Heart left ventricle (tissue), 16 donors: ENCODE measurements at regions not wholly inside any gene's neighbourhood (a gene's known extent, or its start where the extent isn't known, plus 50 kb on each side); places are given as distances from the start of the nearest gene placed in this dataset.

Experiments
- ATAC-seq, 4 donors: fragments of 200-7000 bp; cut with Tn5 transposase; one replicate each; pipeline ENCODE4 v1.9.1; 2020 to 2022; ENCODE audit warnings: moderate library complexity in 4 of 4, mild to moderate bottlenecking in 3 of 4, moderate number of reproducible peaks in 1 of 4
- DNase-seq, 5 donors: peaks; one replicate each; pipeline ENCODE4 v3.0.0-alpha.2; 2020
- H3K27ac ChIP-seq, 12 donors: fragments of 200-600 bp; sonication (generic) in 4 of 12; one replicate each; pipeline versions ENCODE4 v1.5.0 to v1.8.0; 2016 to 2022; ENCODE audit warnings: mild to moderate bottlenecking in 2 of 12
- H3K27me3 ChIP-seq, 9 donors: fragments of 200-600 bp; sonication (generic) in 2 of 9; one replicate each; pipeline versions ENCODE4 v1.5.1 to v1.8.0; 2016 to 2022; ENCODE audit warnings: mild to moderate bottlenecking in 3 of 9
- H3K36me3 ChIP-seq, 9 donors: fragments of 200-600 bp; sonication (generic) in 2 of 9; one replicate each; pipeline versions ENCODE4 v1.5.0 to v1.8.0; 2018 to 2022; ENCODE audit warnings: mild to moderate bottlenecking in 2 of 9
- H3K4me1 ChIP-seq, 12 donors: fragments of 200-600 bp; sonication (generic) in 4 of 12; one replicate each; pipeline versions ENCODE4 v1.5.0 to v1.8.0; 2016 to 2022; ENCODE audit warnings: mild to moderate bottlenecking in 3 of 12
- H3K4me3 ChIP-seq, 12 donors: fragments of 200-600 bp; sonication (generic) in 4 of 12; one replicate each; pipeline versions ENCODE4 v1.5.0 to v1.8.0; 2017 to 2022; ENCODE audit warnings: mild to moderate bottlenecking in 9 of 12, moderate library complexity in 4 of 12
- H3K9me3 ChIP-seq, 12 donors: fragments of 200-600 bp; sonication (generic) in 4 of 12; one replicate each; pipeline versions ENCODE4 v1.5.0 to v1.8.0; 2016 to 2022; ENCODE audit warnings: mild to moderate bottlenecking in 1 of 12
- POLR2A ChIP-seq, 2 donors: fragments of 450-650 bp; IDR thresholded peaks; one replicate each; pipeline ENCODE4 v1.6.1; 2017; ENCODE audit warnings: antibody characterized with exemption in 2 of 2, mild to moderate bottlenecking in 2 of 2, moderate library complexity in 2 of 2
- WGBS, 4 donors: extraction: QIAGEN DNeasy Blood & Tissue Kit in 2 of 4; methylation state at CpG; one replicate each; pipeline versions ENCODE4 v1.1.5 to v1.1.7; 2013 to 2018; 5-methylcytosine and 5-hydroxymethylcytosine counted together
- intact Hi-C, 10 donors: fragments of 100-400 bp; cut with DNase I; formaldehyde crosslinking; loops; one replicate each; pipeline versions ENCODE4 v1.11.1 to v1.14.2; 2022
- TF ChIP-seq, protein P1 (sequence below), 12 donors: fragments of 200-600 bp; sonication (generic) in 4 of 12; IDR thresholded peaks; one replicate each; pipeline versions ENCODE4 v1.5.0 to v1.8.0; 2018 to 2022; ENCODE audit warnings: antibody characterized with exemption in 12 of 12, mild to moderate bottlenecking in 5 of 12
- donor health status: ischemic (EF 13 %, LVEDD 7.1; RV severe dilation, severe dysfunction).
- donor health status: healthy with polysubstance abuse.
- donor health status: DM: no; HTN: yes; CAD: no.
- donor health status: DM: no; HTN: no; CAD: no.
- donor health status: ischemic (EF 25% LVEDD 6.9; RV normal size, moderate dysfunction).
- donor health status: ischemic (EF 25% LVEDD 5.7; RV mildly dilated, moderate dysfunction).
- donor health status: healthy.
- donor health status: DM: yes; HTN: yes; CAD: no.
- donor health status: ischemic (EF 35%, LVEDD 5.7; RV mildly dilated, moderate dysfunction).
- donor health status: nonischemic (EF 11% LVEDD 7.7; RV severe dilation, severe dysfunction).
- donor health status: DM: yes; HTN: yes; CAD: no.
- donor health status: PGD.
- donor health status: ischemic (EF 29% LVEDD 5.4; RV normal size, mild dysfunction).
- donor health status: nonischemic (EF 23%, LVEDD 6.1; RV moderate dilation, normal function).

DNA sequence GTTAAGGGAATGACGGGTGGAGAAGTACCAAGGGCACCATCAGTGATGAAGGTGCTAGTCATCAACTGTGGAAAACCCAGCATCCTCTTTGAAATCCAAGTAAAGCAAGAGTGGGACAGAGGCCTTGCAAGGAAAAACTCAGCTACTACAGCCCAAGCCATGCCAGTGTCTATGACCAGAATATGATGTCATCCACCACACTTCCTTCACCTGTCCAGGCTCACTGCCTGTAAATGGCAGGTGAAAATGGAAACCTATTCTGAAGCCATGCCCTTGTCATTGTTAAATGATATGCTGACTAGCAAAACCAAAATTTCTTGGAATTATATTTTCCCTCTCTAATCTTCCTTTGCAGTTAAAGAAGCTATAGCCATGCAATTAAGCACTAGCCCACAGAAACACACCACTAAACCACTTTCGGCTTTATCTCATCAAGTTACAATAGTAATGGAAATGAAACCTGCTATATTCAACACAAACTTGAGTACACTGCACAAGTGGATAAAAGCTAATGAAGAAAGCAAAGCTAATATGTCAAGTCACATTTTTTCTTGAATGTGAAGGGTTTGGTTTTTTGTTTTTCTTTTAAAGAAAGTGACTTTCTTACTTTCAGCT lies 96.3 kb upstream of the RALGPS2 start:
- intact Hi-C loops = no loop called here
- Histone ChIP-seq H3K27ac (peak overlapping the region in 1 of 12 donors; percentile 30), H3K4me1 (peaks cover 0 to 17% (median 0%) of the 10 kb centered on the region in 12 donors), H3K27me3 (no peaks in the 10 kb centered on the region), H3K4me3 (no peak overlapping the region), H3K9me3 (no peaks in the 10 kb centered on the region), H3K36me3 (no peaks in the 10 kb centered on the region)
- no peak for ATAC-seq
- TF ChIP-seq POLR2A (IDR thresholded peaks at IDR 0.05) = no peak
- TF ChIP-seq, protein P1, sequence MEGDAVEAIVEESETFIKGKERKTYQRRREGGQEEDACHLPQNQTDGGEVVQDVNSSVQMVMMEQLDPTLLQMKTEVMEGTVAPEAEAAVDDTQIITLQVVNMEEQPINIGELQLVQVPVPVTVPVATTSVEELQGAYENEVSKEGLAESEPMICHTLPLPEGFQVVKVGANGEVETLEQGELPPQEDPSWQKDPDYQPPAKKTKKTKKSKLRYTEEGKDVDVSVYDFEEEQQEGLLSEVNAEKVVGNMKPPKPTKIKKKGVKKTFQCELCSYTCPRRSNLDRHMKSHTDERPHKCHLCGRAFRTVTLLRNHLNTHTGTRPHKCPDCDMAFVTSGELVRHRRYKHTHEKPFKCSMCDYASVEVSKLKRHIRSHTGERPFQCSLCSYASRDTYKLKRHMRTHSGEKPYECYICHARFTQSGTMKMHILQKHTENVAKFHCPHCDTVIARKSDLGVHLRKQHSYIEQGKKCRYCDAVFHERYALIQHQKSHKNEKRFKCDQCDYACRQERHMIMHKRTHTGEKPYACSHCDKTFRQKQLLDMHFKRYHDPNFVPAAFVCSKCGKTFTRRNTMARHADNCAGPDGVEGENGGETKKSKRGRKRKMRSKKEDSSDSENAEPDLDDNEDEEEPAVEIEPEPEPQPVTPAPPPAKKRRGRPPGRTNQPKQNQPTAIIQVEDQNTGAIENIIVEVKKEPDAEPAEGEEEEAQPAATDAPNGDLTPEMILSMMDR (IDR thresholded peaks at IDR 0.05) = no peak
- WGBS, 4 donors = 86 to 92% (median 89%) methylated on average over 2 of the region's 2 CpGs
- DNase-seq = no peak

DNA sequence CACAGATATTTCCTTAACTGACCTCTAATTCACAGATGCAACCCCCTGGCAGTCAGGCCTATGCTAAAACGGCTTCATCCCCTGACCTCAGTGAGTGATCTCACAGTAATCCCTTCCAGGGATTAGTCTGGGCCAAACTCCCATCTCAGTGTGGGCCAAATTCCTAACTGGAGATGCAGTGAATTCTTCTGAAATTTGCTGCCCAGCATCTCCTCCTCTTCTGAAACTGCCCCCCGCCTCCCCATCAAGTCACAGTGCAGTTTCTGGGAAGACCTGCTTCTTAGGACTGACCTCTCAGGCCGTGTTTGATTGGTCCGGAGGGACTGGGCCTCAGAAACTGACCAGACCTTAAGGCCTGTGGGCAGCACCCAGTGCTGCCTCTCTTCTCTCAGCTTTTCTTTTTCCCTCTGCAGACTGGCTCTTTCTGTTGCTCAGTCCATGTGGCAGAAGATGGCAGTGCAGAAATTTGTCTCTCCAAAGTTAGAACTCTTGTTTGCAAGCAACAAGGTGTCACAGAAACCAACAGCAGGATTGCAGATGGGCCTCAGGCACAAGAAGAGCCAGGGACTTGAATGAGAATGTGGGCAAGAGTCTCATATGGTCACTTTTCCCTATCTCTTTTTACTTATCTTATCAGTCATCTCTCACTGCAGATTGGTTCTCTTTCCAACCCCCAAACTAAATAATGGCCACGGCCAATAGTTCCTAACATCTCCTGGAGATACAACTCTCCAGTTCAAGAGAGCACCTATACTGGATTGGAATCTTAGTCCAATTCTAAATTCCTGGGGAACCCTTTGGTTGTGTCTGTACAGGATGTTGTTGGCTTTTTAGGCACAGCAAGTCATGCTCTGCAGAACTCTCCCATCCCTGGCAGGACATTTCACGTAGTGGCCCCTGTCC lies 95.5 kb upstream of the RALGPS2 start:
- WGBS, 4 donors = 80 to 85% (median 81%) methylated on average over 6 of the region's 6 CpGs
- TF ChIP-seq POLR2A (IDR thresholded peaks at IDR 0.05) = no peak
- TF ChIP-seq, protein P1 (IDR thresholded peaks at IDR 0.05) = no peak
- Histone ChIP-seq H3K9me3 (no peaks in the 10 kb centered on the region), H3K27ac (peak overlapping the region in 2 of 12 donors; percentile 22 to 25), H3K27me3 (no peaks in the 10 kb centered on the region), H3K4me1 (peaks cover 0 to 17% (median 0%) of the 10 kb centered on the region in 12 donors), H3K4me3 (no peak overlapping the region), H3K36me3 (no peaks in the 10 kb centered on the region)
- peak in 3 of 4 donors; percentile 42 to 75 (median 73) for ATAC-seq
- DNase-seq = peak in 3 of 5 donors; percentile 13 to 30 (median 28)
- intact Hi-C loops = no loop called here

DNA sequence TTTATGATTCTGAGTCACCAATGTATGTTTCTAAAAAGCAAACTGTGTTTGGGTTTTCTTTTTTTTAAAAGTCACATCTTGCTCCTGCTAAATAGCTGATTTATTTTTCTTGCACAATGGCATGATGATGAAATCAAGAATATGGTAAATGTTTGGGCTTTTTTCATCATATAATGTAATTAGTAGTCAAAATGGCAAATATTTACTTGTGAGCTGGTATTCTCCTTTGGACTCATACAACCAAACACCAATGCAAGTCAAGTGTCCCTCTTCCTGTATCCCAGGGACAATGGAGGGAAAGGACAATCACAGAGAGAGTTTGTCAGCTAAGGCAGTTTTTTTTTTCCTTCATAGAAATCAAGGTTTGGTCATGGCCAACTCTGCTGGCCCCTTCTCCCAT lies 94.6 kb upstream of the RALGPS2 start:
- intact Hi-C loops = no loop called here
- H3K9me3 ChIP-seq = no peaks in the 10 kb centered on the region
- H3K27me3 ChIP-seq = no peaks in the 10 kb centered on the region
- peaks cover 0 to 17% (median 0%) of the 10 kb centered on the region in 12 donors for H3K4me1 ChIP-seq
- DNase-seq (no peak), ATAC-seq (no peak)
- H3K36me3 ChIP-seq = no peaks in the 10 kb centered on the region
- no peak overlapping the region for H3K27ac ChIP-seq
- TF ChIP-seq, protein P1 (IDR thresholded peaks at IDR 0.05) = no peak
- TF ChIP-seq POLR2A (IDR thresholded peaks at IDR 0.05) = no peak
- H3K4me3 ChIP-seq = no peak overlapping the region

DNA sequence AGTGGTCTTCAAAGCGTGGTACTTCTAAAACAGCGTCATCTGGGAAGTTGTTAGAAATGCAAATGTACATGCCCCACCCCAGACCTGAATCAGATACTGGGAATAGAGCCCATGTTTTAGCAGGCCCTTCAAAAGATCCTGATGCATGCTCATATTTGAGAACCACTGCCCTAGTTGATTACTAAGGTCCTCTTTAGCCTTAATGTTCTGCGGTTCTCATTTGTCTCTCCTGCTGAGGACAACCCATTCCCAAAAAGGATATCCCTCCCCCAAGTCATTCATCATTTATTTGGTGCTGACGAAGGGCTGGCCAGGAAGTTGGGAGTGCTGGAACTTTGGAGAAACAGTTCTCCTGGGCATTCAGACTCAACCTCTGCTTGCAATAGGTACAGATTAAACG lies 92.4 kb upstream of the RALGPS2 start:
- ATAC-seq (no peak), DNase-seq (no peak)
- H3K4me1 ChIP-seq = peaks cover 0 to 17% (median 0%) of the 10 kb centered on the region in 12 donors
- no peaks in the 10 kb centered on the region for H3K27me3 ChIP-seq
- intact Hi-C loops = loop anchor here in 1 of 10 donors (2.0 kb wide), 1 partner anchor 60 kb away; no protein-coding TSS in a partner anchor
- no peaks in the 10 kb centered on the region for H3K36me3 ChIP-seq
- H3K9me3 ChIP-seq = no peaks in the 10 kb centered on the region
- 55 to 68% (median 65%) methylated on average over 5 of the region's 5 CpGs for WGBS, 4 donors
- TF ChIP-seq, protein P1 (IDR thresholded peaks at IDR 0.05) = no peak
- no peak for TF ChIP-seq POLR2A (IDR thresholded peaks at IDR 0.05)
- no peak overlapping the region for H3K4me3 ChIP-seq
- no peak overlapping the region for H3K27ac ChIP-seq
